SIG-M5 treated with dmso at 0.1 percent for 504 hours (cell line): ENCODE measurements at regions not wholly inside any gene's neighbourhood (a gene's known extent, or its start where the extent isn't known, plus 50 kb on each side); places are given as distances from the start of the nearest gene placed in this dataset.
A peak's percentile ranks its signal among the peaks of the same experiment; 100 is the strongest.

Experiments used
- DNase-seq: peaks from one replicate; lab custom pipeline; 2025; ENCODE audit not compliant: unreplicated experiment; lab: John Stamatoyannopoulos, UW

DNA sequence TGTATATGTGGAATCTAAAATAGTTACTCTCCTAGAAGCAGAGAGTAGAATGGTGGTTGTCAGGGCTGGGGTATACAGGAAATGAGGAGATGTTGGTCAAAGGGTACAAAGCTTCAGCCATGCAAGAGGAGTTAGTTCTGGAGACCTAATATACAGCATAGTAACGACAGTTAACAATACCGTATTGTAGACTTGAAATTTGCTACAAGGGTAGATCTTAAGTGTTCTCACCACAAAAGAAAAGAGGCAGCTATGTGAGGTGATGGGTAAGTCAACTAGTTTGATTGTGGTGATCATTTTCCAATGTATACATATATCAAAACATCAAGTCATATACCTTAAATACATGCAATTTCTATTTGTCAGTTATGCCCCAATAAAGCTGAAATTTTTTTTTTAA is 98.2 kb upstream of the CYP1B1 start:
- no peak for DNase-seq

DNA sequence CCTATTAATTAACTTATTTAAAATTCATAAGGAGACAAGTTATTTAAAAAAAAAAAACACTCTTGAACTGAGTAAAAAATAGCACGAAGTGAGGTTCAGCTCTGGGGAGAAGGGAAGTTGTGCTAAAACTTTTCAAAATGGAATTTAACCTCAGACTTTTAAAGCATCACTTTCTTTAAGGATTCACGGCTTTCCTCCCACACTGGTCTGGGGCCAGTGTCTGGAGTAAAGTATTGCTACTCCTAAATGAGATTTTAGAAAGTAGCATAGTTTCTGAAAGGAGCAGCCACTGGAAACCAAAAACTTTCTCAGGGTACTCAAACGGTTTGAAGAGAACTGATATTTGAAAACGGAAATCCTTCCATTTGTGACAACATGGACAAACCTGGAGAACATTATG is 97.7 kb upstream of the CYP1B1 start:
- no peak for DNase-seq

DNA sequence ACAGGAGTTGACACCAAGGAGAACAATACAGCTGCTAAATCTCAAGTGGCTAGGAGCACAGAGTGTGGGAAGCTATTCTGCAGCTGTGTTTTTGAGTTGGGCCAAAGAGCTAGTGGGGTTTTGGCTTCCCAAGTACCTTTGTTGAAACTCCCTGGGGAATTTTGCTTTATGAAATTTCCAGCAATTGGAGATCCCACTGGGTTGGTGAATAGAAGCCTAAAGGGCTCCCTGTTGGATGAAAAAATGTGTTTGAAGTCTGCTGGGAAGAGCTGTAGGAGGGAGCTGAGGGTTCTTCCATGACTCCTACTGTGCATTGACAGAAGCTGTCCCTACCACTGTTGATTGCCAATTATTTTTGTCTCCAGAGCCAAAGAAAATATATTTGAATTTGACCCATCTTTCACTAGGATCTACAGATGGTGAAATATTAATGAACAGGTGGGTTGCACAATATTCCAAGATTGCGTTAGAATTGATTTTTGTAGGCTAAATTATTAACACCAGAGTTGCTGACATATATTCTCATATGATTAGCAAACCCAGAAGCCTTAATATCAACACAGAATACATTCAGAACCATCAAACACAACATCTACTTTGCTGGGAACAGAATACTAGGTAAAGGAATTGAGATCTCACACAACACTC is 95.4 kb upstream of the CYP1B1 start:
- no peak for DNase-seq

DNA sequence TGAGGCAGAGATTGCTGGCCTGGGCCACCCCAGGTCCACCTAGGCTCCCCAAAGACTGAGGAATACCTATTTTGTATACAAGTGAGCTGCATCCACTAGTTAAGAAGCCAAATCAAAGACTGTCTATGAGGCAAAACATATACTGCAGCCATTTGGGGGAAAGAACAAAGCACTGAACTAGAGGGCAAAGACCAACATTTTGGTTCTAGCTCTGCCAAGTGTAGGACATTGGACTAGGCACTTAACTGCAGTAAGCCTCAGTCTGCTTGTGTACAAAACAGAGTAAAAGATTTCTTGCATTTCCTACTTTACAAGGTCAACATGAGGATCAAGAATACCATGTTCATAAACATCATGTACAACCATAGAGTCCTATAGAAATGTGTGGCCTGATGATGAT is 94.8 kb upstream of the CYP1B1 start:
- no peak for DNase-seq

DNA sequence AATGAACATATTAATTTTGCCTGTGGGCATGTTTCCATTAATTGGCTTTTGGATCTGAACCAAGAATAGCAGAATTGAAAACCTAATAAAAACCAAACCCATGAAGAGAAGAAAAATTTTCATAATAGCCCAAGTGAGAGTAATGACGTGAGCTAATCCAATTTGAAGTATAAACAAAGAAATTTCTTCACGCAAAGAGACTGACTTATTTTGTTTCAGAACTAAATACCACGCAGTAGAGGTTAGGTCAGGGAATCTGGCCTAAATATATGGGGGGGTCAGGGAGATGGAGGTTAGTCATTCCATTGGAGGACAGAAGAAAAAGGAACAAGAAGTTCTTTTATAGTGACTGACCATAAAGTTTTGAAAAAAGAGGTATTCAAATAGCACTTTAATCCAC is 94.1 kb upstream of the CYP1B1 start:
- DNase-seq: no peak

DNA sequence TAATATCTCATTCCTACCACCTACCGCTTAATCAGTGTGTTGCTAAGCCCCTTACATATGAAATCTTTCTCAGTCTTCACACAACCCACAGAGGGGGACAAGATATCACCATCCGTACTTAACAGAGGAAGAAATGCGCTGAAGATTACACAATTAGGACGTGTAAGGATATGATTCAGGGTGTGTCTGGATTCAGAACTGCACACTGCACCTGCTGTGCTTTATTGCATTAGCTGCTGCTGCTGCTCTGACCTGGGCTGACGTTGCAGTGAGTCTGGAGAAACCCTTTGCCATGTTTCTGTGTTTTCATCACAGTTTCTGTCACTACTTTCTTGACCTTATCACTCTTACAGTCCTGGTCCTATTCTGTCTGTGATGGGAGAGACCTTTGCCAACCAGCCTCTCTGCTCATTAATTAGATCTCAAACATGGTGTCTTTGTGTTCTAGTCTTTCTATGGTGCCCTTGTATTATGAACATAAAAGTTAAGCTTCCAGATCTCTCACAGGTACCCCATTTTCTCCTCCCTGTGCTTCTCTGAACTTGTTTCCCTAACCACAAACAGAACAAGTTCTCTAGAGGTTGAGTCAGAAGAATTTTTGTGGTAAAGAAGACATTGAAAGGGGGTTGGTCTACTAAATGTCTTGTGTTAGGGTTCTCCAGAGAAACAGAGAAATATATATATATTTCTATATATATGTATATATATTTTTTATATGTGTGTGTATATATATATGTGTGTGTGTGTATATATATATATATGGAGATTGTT is 92.9 kb upstream of the CYP1B1 start:
- DNase-seq: peak; percentile 68

DNA sequence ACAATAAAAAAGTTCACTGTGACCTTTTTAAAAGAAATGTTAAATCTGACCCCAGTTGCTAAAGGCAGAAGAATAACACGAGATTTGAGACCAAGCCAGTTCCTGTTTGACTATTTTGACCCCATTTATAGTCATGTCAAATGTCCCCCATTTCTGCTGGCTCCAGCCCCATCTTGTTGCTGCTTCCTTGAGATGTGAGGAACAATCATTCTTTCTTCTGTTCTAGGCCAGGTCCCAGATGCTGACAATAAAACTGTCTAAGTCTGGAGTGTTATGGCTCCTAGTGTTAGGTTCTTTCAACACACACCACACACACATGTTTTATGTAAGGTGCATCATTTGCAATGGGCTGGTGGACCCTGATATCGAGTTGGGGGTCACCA is 92.0 kb upstream of the CYP1B1 start:
- no peak for DNase-seq

DNA sequence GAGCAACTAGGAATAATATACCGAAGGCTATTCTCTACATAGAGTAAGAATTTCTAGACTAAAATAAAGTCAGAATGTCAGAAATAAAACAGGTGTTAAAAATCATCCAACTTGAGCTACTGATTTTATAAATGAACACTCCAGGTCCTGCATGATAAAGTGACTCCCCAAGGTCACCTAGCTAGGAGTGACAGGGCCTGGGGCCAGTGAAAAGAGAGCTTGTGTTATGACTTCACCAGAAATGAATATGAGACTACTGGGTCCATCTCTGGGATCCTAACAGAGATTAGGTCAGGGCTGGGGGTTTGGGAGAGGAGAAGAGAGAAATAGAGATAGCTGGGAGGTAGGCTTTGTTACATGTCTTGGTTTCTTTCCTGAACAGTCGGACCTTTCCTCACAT is 89.7 kb upstream of the CYP1B1 start:
- DNase-seq: no peak

DNA sequence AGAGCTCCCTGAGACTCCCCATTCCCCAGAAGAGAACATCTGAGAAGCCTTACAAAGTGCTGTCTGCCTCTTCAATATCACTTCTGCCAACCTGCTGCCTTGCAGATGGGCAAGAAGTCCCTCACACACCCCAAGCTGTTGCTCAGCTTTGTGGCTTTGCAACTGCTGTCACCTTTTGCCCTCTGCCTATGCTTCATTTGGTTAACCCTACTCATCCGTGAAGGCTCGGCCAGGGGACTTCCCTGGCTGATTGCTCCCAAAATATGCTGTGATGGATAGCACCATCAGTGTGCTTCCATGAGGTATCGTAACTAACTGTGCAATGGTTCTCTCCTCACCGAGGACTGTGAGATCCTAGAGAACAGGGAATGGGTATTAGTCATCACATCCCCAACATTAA is 88.9 kb upstream of the CYP1B1 start:
- no peak for DNase-seq

DNA sequence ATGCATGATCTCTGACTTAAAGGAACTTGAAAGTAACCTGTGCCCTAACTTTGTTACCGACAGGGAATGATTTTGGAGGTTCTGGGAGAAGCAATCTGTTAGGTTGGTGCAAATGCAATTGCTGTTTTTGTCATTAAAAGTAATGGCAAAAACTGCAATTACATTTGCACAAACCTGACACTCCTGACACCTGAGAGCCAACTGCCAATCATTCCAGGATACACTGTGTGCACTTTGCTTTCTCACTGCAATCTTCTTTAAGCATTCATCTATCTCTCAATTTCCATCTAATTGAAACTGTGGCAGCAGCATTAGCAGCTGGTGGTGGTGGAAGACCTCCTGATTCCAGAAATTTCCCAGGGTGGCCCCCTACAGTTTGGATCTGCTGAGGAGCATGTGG is 87.6 kb upstream of the CYP1B1 start:
- no peak for DNase-seq

DNA sequence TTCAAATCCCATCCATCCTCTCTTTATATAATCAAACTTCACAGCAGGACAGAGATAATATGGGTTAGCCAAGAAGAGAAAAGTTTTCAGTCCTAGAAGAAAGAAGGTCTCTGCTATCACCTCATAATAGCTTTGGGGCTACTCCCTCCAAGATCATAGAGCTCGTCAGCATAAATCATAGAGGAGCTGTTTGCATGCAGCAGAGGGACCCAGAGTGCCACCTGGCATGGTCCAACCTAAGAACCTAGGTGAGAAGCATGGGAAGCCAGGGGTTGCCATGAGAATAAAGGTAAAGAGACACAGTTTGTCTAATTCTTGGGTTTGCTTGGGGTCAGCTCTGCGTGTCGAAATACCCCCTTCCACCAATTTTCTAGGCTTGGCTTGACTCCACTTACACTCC is 87.1 kb upstream of the CYP1B1 start:
- no peak for DNase-seq

DNA sequence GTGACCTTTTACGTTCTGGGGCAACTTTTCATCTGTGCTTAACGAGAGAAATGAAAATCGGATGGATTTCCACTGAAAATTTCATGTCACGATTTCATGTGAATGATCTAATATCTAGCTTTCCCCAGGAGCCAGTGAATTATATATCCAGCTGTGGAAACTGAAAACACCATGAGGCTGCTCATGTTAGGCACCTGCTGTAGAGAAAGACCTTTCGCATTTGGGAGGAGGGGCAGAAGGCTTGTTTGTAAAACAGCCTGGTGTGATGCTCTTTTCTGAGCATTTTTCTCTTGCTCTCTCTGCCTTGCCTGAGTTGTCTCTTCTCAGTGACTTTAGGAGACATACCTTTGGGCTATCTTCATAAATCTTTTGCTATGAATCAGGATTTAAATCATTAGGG is 84.6 kb upstream of the CYP1B1 start:
- DNase-seq: no peak

DNA sequence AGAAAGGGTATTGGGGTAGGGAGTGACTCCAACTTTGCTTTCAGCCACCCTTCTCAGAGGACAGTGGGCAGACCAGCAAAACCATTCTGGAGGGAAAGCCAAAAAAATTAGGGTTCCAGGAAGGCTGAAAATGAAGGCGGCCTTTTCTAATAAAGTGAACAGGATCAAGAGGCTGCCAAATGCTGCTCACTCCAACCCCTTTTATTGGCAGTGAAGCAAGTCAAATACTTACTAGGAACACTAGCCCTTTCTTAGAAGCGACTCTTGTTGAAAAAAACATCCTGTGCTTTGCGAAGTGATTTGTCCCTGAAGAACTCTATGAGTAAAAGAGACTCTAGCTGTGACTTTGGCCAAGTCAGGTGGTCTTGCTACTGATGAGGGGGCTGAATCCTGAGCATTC is 83.6 kb upstream of the CYP1B1 start:
- DNase-seq: no peak

DNA sequence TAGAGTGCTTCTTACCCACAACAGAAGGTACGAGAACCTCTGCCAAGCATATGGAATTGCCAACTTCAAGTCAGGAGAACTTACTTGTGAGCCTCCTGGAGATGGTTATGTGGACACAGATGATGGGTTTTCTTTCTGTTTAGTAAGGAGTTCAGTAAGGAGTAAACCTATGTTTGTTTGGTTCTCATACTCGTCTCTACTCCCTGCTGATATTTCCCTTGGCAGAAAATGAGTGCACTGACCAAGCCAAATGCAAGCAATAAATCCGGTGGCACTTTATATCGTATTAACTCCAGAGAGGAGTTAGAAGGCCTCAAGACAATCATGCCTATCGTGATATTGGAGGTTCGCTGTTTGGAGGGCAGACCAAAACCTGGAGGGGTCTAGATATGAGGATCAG is 83.2 kb upstream of the CYP1B1 start:
- DNase-seq: no peak

DNA sequence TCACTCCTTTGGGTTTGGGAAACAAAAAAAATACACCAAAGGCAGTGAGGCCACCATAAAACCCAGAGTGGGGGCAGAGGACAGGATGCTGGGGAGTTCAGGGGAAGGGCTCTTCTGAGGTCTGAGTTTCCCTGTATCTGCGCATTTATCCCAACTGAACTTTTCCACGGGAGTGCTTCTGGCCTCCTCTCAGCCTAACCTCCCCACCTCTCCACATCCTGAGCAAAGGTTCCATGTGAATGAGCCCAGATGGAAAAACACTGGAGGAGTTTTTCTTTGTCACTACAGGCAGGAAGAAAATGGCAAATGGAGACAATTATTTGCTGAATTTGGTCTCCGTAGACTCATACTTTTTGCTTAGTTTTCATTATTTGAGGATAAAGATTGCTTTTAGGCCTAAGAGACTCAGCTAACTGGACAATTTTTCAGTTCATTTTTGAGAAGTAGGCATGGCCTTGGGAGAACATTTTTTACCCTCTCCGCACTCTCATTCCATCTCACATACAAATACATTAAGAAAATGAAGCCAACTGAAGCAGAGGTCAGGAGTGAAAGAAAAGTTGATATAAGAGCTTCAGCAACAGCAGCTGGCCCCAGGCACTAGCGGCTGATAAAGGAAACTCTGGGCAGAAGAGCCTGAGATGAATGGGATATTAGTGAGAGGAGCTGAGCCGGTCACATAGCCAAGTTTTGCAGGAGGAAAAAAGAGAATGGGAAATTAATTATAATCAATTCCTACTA is 82.6 kb upstream of the CYP1B1 start:
- DNase-seq: no peak

DNA sequence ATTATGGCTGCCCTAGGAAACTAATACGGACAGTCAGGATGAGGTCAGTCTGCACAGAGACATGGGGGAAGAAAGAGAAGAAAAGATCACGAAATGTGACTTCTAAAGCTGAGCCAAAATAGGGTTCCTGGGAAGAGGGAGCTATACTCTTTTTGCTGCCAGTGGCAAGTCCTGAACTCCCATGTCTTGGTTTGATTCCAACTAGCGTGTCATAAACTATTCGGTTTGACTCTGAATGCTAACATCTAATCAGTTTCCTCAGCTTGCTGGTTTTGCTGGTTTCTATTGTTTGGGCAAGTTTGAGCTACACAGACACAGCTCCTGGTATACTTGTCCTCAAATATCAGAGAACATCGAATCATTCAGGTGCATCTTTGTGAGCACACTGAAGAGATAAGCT is 80.5 kb upstream of the CYP1B1 start:
- no peak for DNase-seq

DNA sequence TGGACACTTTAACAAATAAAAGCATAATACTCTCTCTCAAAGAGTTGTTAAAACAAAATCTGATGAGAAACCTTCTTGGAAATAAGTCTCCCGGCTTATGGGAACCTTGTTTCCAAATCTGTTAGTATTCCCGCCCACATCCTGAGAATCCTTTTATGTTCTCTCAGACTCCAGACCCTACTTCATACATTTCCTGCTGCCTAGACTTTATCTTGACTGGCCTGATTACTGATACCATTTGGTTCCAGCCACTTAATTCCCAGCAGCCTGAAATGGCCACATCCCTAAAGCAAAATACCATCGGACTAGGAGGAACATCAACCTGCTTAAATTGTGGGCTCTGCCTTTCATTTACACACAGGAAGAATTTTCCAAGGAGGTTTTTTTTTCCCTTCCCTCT is 79.1 kb upstream of the CYP1B1 start:
- no peak for DNase-seq

DNA sequence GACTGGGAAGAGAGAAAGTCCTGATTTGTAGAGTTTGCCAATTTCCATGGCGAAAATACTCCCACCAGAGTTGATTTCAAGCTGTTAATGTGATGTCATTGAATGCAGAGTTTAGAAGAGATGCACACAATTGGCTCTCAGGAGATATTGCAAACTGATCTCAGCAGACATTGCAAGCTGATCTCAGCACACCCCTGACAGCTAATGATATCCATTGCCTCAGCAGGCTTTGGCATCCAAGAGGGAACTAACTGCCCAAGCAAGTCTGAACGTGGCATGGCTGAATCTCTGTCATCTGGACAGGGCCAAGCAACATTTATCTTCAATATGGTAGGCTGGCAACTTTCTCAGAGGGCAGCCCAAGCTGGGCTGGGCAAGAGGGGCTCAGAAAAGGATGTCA is 78.4 kb upstream of the CYP1B1 start:
- DNase-seq: no peak

DNA sequence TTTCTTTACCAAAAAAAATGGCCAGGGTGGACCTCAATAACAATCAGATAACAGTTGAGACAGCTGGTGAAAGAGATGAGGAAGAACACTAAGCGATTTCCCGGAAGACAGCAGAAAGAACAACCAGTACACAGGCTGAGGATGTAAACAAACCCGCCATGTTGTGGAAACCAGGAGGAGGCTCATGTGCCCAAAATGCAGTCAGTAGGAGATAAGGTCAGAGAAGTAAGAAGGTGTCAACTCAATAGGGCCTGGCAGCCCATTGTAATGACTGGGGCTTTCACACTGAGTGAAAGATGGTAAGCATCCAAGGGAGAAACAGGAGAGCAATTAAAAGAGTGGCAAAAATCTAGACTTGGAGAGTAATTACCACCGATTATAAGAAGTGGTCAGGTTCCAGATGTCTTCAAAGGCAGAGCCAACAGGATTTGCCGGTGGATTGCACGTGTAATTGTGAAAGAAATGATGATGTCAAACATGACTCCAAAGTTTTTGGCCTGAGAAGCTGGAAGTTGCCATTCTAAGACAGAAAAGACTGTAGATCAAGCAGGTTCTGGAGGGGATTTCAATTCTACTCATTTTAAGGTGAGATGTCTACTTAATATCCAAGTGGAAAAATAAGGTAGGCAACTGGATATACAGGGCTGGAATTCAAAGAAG is 77.7 kb upstream of the CYP1B1 start:
- no peak for DNase-seq

DNA sequence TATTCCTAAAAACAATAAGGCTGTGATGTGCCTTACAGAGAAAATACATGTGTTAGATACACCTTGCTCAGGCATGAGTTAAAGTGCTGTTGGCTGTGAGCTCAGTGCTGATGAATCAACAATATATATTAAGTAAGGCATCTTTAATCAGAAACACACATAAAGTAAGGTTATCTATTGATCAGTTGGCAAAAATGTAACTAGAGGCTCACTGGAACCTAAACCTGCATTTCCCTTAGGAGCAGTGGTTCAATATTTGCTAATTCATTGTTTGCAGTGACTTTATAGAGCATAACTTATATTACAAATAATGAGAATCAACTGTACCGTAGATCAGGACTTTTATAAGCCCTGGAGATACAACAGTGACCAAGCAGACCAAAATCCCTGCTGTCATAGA is 77.0 kb upstream of the CYP1B1 start:
- DNase-seq: no peak

DNA sequence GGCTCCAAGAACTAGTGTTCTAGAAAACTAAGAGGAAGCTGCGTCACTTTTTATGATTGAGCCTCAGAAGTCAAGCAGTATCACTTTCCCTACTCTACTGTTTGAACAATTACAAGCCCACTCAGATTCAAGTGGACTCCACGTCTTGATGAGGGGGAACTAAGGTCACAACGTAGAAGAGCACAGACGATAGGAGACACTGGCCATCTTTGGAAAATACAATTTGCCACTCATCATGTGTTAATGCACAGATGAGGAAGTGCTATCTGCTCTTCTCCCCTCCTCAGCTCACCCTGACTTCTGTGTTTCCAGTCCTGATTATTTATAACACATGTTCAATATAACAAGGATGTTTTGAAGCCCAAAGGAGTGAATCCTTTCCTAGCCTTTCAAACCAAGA is 76.1 kb upstream of the CYP1B1 start:
- DNase-seq: no peak

DNA sequence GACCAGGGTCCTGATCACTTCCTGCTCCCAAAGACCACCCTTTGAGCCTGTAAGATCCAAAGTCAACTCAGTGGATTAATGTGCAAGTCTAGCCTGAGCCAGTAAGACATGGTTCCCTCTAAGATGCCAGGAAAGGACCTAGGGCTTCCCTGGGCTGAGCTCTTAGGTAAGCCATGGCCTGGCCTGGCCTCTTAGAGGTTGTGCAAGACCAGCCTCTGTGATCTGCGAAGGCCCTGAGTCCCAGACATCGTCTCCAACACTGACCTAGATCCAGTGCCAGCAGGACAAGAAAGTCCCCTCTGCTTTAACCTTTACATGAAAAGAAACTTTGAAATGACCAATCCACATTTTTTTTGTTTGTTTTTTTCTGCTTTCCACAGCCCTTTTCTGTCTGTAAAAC is 73.6 kb upstream of the CYP1B1 start:
- DNase-seq: no peak
